CD4-positive, alpha-beta T cell treated with Interleukin-4 for 4 hours (primary cell): ENCODE measurements at regions not wholly inside any gene's neighbourhood (a gene's known extent, or its start where the extent isn't known, plus 50 kb on each side); places are given as distances from the start of the nearest gene placed in this dataset.

Experiments
- DNase-seq: peaks from one replicate; pipeline ENCODE4 v3.0.0-alpha.2; 2020

DNA sequence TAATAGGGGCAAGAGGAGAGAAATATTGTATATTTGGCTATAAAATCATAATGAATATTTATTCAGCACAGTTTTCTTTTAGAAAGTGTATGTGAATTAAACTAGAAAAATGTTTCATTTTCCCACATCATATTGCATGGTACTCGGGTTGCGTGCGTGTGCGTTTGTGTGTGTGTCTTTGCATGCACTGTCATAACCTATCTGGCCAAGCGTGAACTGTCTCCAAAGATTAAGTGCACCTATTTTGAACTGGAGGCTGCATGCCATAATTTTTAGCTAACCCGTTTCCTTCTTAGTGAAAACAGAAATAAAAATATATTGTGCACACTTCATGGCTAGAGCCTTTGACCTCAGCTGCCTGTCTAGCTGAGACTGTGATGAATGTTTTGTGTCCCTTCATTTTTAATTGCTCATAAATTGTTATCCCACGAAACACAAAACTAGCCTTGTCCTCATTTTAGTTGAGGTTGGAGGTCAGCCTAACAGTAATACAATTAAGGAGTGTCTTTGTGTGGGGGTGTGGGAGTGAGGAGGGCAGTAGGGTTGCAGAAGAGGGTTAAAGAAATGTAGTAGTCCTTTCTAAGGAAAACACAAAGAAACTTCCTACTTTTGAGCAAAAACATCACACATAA, 336.1 kb upstream of the POU3F2 start:
- DNase-seq: no peak

DNA sequence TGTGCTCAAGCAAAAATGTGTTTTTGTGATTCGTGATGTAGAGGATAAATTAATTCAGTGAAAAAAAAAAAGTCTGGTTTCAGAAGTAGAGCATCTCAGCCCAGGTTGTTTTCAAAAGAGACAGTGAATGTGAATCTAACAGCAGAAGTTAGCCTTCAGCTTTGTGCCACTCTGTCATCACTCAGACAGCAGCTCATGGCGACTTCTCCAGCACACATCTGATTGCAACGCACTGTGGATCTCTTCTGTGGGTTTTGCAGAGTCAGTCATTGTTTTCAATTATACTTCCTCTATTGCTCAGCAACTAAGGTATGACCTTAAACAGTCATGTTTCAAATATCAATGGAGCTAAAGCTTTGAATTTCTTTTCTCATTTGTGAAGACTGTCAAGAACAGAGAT, 335.5 kb upstream of the POU3F2 start:
- DNase-seq: no peak

DNA sequence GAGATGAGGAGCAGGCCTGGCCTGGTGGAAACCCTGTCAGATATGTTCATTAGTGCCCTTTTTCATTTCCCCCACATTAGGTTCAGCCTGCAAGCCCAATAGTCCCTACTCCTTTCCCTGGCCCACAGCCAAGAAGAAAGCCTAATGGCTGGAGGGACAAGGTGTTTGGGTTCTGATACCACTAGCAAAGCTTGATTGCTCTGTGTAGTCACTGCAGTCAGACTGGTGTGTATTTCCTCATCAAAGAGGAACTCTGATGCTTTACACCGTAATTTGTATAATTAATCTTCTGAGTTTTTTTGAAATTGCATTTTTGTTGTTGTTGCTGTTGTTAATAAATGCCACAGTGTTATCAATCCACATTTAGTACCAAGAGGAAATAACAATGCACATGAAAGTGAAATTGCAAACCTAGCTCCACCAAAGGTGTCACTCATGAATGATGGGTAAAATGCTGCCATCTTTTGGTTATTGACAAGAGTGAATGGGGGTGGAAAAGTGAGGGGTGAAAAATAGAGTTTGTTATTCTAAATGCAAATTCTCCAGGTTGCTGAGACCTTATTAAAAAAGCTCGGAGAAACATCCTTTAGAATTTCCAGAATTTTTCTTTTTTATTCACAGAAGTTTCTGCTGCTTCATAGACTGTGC, 320.2 kb upstream of the POU3F2 start:
- DNase-seq: no peak

DNA sequence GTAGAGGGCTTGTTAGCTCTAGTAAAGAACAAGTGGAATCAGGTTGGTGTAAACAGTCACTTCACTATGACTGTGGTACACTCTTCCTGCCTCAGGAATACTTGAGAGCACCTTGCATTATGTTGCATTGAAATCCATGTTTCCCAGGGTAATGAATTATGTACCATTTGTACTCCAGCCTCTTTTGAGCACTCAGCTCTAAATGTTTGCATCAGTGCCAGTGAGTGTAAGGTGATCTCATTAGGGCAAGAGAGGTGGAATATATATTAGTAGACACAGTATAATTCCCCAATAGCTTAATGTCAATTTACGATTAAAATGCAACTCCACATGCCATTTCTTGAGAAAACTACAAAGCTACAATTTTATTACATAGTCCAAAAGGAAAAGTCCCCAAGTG, 319.6 kb upstream of the POU3F2 start:
- no peak for DNase-seq

DNA sequence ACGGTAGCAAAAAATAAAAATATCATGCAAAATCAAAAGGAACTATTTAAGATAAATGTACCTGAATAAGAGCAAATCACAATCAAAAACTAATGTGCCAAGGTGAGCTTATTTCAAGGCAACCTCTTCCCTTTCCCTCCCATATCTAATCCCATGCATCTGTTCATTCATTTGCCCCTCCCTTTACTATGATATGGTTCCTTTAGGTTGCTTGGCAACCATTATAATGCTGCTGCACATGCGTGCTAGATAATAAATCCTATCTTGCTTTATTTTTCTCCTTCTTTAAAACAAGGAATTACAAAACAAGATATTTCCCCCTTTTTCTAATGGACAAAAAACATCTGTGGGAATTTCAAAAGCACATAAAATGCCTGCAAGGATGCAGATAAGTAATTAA, 318.2 kb upstream of the POU3F2 start:
- no peak for DNase-seq

DNA sequence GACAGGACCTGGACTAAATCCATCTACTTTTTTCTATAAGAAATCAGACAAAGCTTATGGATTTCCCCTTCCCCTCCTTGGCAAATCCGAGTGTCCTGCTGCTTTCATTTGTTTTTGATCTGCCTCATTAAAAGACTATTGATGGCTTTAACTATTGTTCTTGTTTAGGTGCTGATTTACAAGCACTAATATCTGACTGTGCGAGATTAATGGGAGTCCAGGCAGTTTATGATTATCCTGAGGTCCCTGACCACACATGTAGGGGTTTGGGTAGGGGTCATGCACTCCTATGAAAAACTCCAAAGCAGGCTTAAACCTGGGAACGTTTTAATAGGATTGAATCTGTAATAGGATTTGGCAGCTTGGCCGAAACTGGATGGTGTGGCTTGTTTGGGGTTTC, 317.5 kb upstream of the POU3F2 start:
- no peak for DNase-seq

DNA sequence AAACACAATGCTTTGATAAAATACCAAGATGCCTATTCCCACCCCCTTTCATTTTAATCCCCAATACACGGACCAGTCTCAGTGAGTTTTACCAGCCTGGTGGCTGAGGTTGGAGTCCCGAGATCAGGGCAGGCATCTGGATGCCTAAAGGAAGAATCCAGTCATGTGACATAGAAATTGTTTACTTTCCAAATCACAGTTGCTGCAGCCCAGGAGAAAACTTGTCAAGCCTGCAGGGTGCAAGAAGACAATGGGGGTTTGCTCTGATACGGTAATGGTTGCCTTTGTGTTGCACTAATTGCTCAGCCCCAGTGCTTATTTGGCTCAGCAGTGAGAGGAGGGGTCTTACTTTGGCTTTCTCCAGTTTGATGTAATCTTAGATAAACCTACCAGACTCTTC, 308.5 kb upstream of the POU3F2 start:
- no peak for DNase-seq

DNA sequence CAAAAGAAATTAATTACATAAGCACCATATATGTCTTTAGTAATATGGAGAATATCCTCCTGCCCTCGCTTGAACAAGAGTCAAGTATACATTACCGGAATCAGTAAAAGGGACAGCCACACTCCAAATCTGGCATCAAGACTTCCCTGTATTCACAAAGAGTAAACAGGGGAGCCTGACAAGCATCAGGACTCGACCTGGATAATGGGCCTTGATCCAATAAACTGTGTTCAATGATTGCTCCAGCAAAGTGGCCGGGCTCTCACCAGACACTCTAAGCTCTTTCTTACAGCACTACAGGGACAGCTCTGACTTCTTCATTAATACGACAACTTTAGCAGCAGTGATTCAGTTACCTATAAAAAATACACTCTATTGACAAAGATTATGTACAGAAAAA, 307.9 kb upstream of the POU3F2 start:
- DNase-seq: no peak

DNA sequence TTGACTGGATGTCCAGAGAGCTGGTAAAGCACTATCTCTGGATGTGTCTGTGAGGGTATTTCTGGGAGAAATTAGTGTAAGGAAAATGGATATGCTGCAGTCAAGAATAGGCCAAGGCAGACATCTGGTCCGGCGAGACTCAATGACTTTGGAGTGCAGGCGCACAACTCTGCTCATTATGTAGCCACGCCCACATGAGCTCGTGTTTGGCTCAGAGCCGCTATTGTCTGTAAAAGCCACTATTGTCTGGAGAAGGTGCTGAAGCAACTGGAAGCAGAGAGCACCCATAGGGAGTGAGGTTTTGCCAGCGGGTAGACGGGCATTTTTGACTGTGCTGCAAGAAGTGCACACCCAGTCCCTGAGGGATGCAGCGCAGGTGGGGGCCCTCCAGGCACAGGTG, 305.0 kb upstream of the POU3F2 start:
- no peak for DNase-seq

DNA sequence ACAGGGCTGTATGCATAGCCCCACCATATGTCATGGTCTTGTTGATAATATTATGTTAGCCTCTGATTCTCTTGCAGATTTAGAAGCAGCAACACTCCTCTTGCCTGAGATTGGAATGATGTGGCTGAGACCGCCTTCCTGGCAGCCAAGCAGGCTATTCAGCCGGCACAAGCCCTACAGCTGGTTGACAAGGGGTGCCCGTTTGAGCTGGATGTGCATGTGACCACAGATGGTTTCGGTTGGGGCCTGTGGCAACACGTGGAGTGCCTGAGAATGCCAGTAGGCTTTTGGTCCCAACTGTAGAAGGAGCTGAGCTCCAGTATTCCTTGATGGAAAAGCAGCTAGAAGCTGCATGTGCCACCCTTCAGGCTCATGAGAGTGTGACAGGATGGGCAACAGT, 303.6 kb upstream of the POU3F2 start:
- DNase-seq: no peak

DNA sequence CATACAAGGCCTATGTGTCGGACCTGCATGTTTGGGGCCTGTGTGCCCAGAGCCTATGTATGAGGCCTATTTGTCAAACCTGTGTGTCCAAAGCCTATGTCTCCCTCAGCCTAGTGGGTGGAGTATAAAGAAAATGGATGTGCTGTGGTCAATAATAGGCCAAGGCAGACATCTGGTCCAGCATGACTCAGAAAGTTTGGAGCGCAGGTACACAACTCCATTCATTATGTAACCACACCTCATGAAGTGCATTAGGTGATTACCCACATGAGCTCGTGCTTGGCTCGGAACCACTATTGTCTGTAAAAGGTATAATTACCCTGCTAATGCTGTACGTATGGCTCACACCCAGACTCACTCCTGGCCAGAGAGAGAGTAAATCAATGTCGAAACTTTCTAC, 302.4 kb upstream of the POU3F2 start:
- DNase-seq: no peak

DNA sequence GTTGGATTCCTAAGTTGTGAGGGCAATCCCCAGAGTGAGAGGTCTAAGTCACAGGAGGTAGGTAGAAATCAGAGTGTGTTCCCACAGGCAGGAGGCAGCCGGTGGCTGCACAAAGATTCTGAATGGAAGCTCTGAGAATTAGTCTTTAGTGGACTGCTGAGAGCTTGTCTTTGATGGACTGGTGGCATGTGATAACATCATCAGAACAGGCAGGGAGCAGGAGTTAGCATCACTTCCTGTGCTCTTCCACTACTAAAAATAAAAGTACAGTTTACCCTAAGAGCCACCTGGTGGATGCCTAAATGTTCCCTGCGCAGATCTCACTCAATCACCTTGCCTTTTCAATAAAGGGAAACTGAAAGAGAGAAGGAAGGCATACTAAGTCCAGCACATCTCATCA, 294.6 kb upstream of the POU3F2 start:
- DNase-seq: no peak

DNA sequence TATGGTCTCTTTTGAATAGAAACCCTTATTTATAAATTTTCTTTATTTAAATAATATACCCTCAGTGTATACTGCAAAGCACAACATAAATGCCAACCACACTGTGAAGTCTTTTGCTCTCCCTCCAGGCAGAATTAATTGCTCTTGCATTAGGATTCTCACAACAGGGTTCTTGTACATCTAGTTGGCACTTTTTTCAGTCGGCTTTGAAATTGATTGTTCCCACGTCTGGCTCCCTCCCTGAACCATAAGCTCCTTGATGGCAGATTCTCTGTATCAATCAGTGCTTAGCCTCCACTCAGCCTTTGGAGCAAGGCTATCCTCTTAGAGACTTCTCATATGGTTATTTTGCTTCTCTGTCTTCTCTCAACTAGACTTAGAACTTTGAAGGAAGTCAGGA, 288.0 kb upstream of the POU3F2 start:
- no peak for DNase-seq

DNA sequence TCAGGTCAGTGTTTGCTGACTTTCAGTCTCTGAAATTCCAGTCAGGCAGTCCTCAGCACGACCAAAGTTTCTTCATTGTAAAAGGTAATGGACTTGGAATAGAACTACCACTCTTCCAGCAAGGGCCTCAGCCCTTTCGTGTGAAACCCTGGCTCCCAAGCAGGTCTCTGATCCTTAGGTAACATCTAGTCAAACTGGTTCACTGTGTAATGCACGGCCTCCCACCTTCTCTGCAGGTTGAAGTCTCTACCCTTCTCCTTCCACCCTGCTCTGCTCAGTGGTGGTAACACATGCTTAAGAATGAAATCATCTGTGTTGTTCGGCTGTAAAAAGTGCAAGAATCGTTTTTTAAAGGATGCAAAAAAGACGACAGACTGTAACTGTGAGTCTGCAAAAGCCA, 287.2 kb upstream of the POU3F2 start:
- DNase-seq: no peak

DNA sequence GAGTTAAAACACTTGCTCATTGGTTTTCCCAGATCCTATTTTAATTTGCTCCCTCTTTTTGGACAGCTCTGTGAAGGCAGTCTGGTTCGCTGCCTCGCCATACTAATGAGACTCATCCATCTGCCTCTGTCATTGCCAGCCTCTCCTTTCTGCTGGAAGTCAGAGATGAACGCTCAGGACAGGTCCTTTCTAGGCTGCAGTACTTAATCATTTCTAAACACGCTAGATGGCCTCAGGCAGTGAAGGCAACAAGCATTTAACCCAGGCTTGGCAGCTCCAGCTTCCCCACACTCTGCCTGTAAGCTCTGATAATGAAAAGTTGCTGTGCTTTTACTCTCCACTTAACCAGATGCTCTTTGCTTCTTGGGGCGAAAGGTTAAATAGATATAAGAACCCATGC, 286.7 kb upstream of the POU3F2 start:
- no peak for DNase-seq

DNA sequence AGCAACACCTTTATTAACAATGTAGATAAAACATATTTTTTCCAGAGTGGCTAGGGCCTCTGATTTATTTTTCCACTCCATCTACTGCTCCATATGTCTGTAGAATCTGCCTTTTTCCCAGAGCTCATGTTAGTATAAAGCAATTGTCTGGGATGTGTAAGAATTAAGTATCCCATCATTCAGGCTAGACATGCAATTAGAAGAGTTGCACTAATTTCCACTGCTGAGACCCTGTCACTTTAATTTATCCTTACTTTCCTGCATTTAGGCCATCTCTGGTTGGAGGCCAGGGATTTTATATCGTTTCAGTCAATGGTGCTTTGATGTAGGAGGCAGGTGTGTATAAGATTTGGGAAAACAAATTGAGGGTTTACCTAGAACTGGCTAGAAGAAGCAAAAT, 286.1 kb upstream of the POU3F2 start:
- no peak for DNase-seq

DNA sequence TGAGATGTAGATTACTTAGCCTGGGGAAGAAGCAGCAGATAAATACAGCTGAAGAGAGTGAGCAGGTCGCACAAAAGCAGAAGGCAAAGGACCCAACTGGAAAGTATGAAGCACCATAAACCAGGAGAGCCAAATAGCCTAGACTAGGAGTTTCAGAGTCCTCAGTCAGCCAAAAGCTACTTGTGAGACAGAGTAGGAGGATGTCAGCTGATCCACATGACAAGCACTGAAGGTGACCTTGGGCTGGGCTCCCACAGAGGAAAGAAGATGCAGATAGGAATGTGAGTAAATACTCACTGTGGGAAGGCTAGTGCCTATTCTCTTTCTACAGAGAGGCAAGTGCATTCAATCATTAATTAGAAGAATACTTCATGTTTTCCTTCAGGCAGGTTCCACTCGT, 274.0 kb upstream of the POU3F2 start:
- DNase-seq: no peak

DNA sequence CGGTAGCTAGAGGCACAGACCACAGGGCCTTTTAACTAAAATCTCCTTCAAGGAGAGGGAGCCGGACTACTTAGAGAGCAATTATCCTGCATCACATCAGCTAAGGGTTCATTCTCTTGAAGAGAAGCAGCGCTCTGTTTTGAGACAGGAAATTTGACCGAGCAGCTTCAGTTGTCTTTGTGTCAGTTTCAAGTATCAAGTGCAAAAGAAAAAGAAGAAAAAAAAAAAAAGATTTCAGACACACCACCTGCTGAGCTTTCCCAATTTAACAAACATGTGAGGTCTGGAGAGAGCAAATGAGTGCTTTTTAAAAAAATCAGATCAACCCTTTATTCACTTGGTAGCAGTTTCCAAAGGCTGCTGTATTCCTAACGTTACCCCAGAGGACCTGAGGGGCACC, 273.5 kb upstream of the POU3F2 start:
- no peak for DNase-seq

DNA sequence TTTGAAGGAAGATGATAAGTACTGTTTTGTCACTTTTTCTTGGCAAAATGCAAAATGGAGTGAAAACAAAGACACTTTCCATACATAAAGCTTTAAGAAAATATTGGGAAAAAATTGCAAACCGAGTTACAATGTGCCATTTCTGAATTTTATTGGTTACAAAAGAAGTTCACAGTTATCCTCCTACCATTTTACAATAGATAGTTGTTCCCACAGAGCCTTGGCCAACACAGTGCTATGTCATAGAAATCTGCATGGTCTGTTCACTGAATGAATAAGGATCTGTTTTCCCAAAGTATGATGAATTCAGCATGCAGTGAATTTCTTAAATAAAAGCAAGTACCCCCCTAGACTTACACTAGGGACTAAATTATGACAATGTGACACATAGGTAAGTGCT, 268.2 kb upstream of the POU3F2 start:
- no peak for DNase-seq

DNA sequence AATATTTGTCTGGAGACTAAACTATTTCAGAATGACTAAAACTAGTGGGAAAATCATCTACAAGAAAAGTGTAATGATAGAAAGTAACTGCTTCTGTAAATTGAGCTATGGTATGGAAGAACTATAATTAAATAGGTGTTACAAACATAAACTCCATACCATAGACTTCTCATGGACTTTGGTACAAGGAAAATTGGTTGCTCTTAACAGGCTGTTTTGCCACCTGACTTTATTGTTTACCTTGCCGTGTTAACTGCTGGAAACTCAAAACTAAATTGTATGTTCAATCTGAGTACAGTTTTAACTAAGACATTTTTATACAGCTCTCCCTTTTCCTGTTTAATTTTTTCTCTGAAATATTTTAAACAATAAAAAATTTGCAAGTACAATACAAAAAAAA, 261.8 kb upstream of the POU3F2 start:
- no peak for DNase-seq

DNA sequence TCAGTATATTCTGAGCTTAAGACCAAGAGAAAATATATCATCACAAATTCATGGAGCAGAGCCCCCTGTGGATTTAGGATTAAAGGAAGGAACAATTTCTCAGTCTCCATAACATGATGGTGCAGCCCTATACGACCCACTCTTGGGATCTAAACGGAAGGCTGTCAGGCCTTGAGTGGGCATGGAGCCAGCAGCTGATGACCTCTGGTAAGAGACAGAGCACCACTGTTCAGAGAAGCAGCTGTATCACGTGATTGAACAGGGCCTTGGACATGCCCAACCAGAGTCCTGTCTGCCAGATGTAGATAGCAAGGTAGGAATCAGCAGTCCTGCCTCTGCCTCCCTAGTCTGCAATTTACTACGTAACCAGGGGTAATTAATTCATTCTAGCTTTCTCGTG, 259.4 kb upstream of the POU3F2 start:
- no peak for DNase-seq

DNA sequence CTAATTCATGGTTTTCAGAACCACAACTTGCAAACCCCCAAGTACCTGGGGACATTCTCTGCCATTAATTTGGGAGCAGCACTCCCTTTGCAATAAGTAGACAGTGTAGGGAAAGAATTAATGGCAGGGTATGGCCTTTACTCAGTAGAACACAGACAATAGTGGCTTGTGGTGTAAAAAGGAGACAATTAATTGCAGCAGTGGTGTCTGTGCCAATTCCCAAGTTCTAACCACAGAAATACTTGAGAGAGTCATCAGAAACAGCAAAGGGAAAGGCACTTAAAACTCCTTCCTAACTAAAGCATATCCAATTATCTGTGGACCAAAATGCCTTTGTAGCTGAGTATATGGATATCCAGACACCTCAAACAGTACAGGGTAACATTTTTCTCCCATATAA, 257.6 kb upstream of the POU3F2 start:
- no peak for DNase-seq

DNA sequence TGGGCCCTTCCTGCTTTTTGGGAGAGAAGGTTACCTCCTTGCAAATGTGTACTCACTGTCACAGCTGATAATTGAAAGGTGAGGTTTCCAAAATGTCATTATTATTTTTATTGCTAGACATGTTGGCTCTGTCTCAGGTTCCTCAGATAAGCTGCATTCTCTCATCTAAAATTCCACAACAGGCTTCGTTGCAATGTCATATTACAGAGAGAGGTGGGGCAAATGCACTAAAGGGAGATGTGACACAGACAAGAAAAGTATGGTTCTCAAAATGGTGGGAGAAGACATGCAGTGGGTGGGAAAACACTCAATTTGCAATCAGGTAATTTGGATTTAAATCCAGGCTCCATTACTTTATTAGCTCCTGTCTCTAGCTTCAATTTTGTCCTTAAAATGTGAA, 256.4 kb upstream of the POU3F2 start:
- no peak for DNase-seq

DNA sequence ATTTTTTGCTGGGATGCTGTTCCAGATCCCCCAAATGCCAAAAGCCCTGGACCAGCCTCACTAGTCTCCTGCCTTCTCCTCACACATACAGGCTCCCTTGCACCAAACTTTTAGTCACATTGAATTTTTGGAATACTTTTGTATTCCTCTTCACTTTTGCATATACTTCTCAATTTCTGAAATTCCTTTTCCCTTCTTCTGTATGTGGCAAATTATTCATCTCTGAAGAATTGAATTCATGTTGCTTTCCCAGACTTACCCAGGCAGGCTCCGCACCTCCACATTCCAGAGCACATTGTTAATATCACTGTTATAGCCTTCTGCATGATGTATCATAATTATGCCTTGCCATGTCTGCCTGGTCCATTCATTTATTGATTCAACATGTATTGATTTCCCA, 255.3 kb upstream of the POU3F2 start:
- no peak for DNase-seq

DNA sequence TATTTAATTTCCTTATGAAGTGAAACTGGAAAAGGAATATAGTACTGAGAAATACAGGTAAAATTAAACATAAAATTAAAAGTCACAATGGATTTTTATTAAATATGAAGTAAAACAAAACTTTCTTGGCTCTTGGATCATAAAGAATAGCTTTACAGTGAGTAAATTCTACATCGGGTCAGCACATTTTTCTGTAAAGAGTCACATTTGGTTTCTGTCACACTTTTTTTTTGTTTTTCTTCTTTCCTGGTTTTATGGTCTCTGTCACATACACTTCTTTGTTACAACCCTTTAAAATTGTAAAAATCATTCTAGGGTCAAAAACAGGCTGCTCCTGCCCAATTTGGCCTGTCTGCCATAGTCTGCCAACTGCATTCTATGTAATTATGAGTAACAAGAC, 254.4 kb upstream of the POU3F2 start:
- no peak for DNase-seq

DNA sequence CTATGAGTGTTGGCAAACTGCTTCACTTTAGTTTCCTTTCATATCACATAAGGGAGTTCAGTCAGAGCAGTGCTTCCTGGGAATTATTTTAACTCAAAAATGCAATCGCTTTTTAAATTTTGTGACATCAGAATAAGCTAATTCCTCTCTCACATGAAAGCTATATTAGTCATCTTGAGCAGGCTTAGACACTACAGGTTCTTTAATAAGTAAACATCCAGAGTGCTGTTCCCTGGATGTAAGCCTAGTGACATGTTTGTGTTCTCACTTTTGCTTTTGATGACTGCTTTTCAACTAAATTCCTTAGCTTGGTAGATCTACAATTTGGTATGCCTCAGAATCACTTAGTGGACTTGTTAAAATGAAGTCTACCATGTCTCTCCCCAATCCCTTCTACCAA, 252.7 kb upstream of the POU3F2 start:
- DNase-seq: no peak
